NB4 (cell line): ENCODE measurements at regions not wholly inside any gene's neighbourhood (a gene's known extent, or its start where the extent isn't known, plus 50 kb on each side); places are given as distances from the start of the nearest gene placed in this dataset.
"Not testable (repeated sequence)": the region's sequence is repeated elsewhere in the genome, so short reads cannot be mapped to it uniquely, and the experiment has no call there.

ENCODE experiments used
- POLR2A ChIP-seq: IDR thresholded peaks from 2 replicates; pipeline ENCODE4 v1.6.1; 2011; ENCODE audit warnings: mild to moderate bottlenecking; ENCODE audit not compliant: insufficient read length; ENCODE audit errors: extremely low read depth
- TF ChIP-seq, protein P1 (sequence below): IDR thresholded peaks from one replicate; pipeline ENCODE4 v1.5.1; 2012; ENCODE audit warnings: low read depth, low read length

DNA sequence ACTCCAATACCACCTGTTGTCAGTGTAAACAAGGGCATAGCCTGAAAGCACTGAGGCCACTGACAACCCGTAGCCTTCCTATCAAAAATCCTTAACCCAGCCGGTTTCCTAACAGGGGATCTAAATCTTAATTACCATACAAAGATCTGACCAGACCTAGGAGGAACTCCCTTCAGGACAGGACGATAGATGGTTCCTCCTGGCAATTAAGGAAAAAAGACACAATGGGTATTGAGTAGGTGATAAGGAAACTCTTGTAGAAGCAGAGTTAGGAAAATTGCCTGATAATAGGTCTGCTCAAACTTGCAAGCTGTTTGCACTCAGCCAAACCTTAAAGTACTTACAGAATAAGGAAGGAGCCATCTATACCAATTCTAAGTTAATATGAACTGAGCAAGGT, 1517.3 kb upstream of the RAG2 start:
- TF ChIP-seq, protein P1, sequence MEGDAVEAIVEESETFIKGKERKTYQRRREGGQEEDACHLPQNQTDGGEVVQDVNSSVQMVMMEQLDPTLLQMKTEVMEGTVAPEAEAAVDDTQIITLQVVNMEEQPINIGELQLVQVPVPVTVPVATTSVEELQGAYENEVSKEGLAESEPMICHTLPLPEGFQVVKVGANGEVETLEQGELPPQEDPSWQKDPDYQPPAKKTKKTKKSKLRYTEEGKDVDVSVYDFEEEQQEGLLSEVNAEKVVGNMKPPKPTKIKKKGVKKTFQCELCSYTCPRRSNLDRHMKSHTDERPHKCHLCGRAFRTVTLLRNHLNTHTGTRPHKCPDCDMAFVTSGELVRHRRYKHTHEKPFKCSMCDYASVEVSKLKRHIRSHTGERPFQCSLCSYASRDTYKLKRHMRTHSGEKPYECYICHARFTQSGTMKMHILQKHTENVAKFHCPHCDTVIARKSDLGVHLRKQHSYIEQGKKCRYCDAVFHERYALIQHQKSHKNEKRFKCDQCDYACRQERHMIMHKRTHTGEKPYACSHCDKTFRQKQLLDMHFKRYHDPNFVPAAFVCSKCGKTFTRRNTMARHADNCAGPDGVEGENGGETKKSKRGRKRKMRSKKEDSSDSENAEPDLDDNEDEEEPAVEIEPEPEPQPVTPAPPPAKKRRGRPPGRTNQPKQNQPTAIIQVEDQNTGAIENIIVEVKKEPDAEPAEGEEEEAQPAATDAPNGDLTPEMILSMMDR = not testable (repeated sequence)
- not testable (repeated sequence) for TF ChIP-seq POLR2A
